HUES48 (cell line): ENCODE measurements at regions not wholly inside any gene's neighbourhood (a gene's known extent, or its start where the extent isn't known, plus 50 kb on each side); places are given as distances from the start of the nearest gene placed in this dataset.
A peak's percentile ranks its signal among the peaks of the same experiment; 100 is the strongest.
"Not testable (repeated sequence)": the region's sequence is repeated elsewhere in the genome, so short reads cannot be mapped to it uniquely, and the experiment has no call there.

Source experiments
- H3K27ac ChIP-seq: one replicate; pipeline ENCODE4 v1.7.0; 2013; ENCODE audit warnings: low read depth, low read length, inconsistent platforms
- H3K27me3 ChIP-seq: 2 replicates; pipeline ENCODE4 v1.6.1; 2013; ENCODE audit warnings: mild to moderate bottlenecking, low read length; ENCODE audit not compliant: control insufficient read depth, insufficient read depth
- H3K36me3 ChIP-seq: 2 replicates; pipeline ENCODE4 v1.6.1; 2013; ENCODE audit warnings: low read length; ENCODE audit not compliant: control insufficient read depth, insufficient read depth
- H3K4me1 ChIP-seq: 2 replicates; pipeline ENCODE4 v1.6.1; 2013; ENCODE audit warnings: mild to moderate bottlenecking, low read length; ENCODE audit not compliant: control insufficient read depth, insufficient read depth
- H3K4me3 ChIP-seq: 2 replicates; pipeline ENCODE4 v1.5.1; 2013; ENCODE audit warnings: mild to moderate bottlenecking, low read depth, low read length
- H3K9ac ChIP-seq: 2 replicates; pipeline ENCODE4 v1.6.1; 2013; ENCODE audit warnings: mild to moderate bottlenecking, low read depth, low read length, moderate library complexity
- H3K9me3 ChIP-seq: 2 replicates; pipeline ENCODE4 v1.6.1; 2013; ENCODE audit warnings: low read length; ENCODE audit not compliant: control insufficient read depth, insufficient read depth

GRCh38 chr13:16050055-16050454, 3131.6 kb downstream of the TUBA3C start:
- H3K4me1 ChIP-seq, H3K9me3 ChIP-seq, H3K4me3 ChIP-seq, H3K27ac ChIP-seq, H3K36me3 ChIP-seq, H3K9ac ChIP-seq, H3K27me3 ChIP-seq: not testable (repeated sequence)

GRCh38 chr13:16017494-16018009, 3164.1 kb downstream of the TUBA3C start:
- H3K4me1 ChIP-seq, H3K9ac ChIP-seq: not testable (repeated sequence)
- peak overlapping the region; percentile 18 for H3K4me3 ChIP-seq

GRCh38 chr13:16008271-16008670, 3173.4 kb downstream of the TUBA3C start:
- not testable (repeated sequence) for H3K4me1 ChIP-seq, H3K9ac ChIP-seq, H3K36me3 ChIP-seq, H3K27me3 ChIP-seq, H3K27ac ChIP-seq
- H3K4me3 ChIP-seq: peak overlapping the region; percentile 1; the same call in 1 of the 2 replicates
- H3K9me3 ChIP-seq: peaks cover 52% of the 10 kb centered on the region

More at GRCh38 chr13:16017494-16018009, 3164.1 kb downstream of the TUBA3C start:
- not testable (repeated sequence) for H3K36me3 ChIP-seq, H3K27ac ChIP-seq, H3K27me3 ChIP-seq
- H3K9me3 ChIP-seq: peaks cover 70% of the 10 kb centered on the region
